Psoas muscle (tissue), 7 donors: ENCODE measurements at regions not wholly inside any gene's neighbourhood (a gene's known extent, or its start where the extent isn't known, plus 50 kb on each side); places are given as distances from the start of the nearest gene placed in this dataset.

Experiments used
- ATAC-seq, 4 donors: fragments of 200-7000 bp; cut with Tn5 transposase; one replicate each; pipeline ENCODE4 v1.9.1; 2020; ENCODE audit warnings: moderate library complexity in 3 of 4, mild to moderate bottlenecking in 2 of 4
- DNase-seq, 2 donors: peaks; one replicate each; pipeline ENCODE4 v3.0.0-alpha.2; 2020
- H3K27ac ChIP-seq: fragments of 200-600 bp; one replicate; pipeline ENCODE4 v1.8.0; 2022
- H3K27me3 ChIP-seq, 3 donors: fragments of 200-600 bp in 1 of 3; one replicate each; pipeline versions ENCODE4 v1.6.1 to v1.8.0; 2013 to 2022; ENCODE audit warnings: low read length in 2 of 3, mild to moderate bottlenecking in 2 of 3, moderate library complexity in 1 of 3; ENCODE audit not compliant: insufficient read depth in 3 of 3
- H3K36me3 ChIP-seq, 2 donors: fragments of 200-600 bp in 1 of 2; one replicate each; pipeline versions ENCODE4 v1.6.1 to v1.8.0; 2013 to 2022; ENCODE audit warnings: low read depth in 1 of 2, mild to moderate bottlenecking in 1 of 2, moderate library complexity in 1 of 2; ENCODE audit not compliant: insufficient read depth in 1 of 2
- H3K4me1 ChIP-seq: fragments of 200-600 bp; one replicate; pipeline ENCODE4 v1.8.0; 2022
- H3K4me3 ChIP-seq: fragments of 200-600 bp; one replicate; pipeline ENCODE4 v1.8.0; 2022; ENCODE audit warnings: mild to moderate bottlenecking
- H3K9me3 ChIP-seq: fragments of 200-600 bp; one replicate; pipeline ENCODE4 v1.8.0; 2022
- WGBS, 3 donors: extraction: QIAGEN DNeasy Blood & Tissue Kit; methylation state at CpG; one replicate each; pipeline versions ENCODE4 v1.1.6 to v1.1.7; 2013; 5-methylcytosine and 5-hydroxymethylcytosine counted together
- intact Hi-C, 2 donors: fragments of 100-400 bp; cut with DNase I; formaldehyde crosslinking; loops; one replicate each; pipeline versions ENCODE4 v1.11.0 to v1.14.2; 2022
- TF ChIP-seq, protein P1 (sequence below): fragments of 200-600 bp; IDR thresholded peaks from one replicate; pipeline ENCODE4 v1.8.0; 2022; ENCODE audit warnings: antibody characterized with exemption
- donor health status: healthy with polysubstance abuse.
- donor health status: DM: no; HTN: no; CAD: no; lungs with moderate emphysema.
- donor health status: Bipolar disorder and iron deficiency.
- donor health status: healthy.
- donor health status: DM: yes; HTN: yes; CAD: no.
- donor health status: DM: no; HTN: no; CAD: no.
- donor health status: DM: yes; HTN: yes; CAD: no.

DNA sequence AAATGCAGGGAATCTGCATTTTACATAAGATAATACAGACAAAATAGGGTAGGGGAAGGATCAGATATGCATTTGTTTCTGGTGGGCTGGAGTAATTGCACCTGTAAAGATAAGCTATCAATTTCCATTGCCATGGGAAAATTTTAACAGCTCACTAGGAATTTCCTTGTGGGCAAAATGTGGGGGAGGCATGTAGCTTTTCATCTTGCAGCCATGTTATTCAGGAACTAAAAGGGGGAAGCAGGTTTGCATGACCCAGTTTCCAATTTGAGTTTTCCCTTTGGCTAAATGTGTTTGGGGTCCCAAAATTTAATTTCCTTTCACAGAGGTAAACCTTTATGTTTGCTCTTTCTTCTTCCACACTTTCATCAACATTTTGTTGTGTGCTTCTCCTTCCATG, 624.4 kb downstream of the NYAP2 start:
- ATAC-seq (no peak), DNase-seq (no peak)
- TF ChIP-seq, protein P1, sequence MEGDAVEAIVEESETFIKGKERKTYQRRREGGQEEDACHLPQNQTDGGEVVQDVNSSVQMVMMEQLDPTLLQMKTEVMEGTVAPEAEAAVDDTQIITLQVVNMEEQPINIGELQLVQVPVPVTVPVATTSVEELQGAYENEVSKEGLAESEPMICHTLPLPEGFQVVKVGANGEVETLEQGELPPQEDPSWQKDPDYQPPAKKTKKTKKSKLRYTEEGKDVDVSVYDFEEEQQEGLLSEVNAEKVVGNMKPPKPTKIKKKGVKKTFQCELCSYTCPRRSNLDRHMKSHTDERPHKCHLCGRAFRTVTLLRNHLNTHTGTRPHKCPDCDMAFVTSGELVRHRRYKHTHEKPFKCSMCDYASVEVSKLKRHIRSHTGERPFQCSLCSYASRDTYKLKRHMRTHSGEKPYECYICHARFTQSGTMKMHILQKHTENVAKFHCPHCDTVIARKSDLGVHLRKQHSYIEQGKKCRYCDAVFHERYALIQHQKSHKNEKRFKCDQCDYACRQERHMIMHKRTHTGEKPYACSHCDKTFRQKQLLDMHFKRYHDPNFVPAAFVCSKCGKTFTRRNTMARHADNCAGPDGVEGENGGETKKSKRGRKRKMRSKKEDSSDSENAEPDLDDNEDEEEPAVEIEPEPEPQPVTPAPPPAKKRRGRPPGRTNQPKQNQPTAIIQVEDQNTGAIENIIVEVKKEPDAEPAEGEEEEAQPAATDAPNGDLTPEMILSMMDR, result no peak
- H3K27ac ChIP-seq, result no peak overlapping the region
- intact Hi-C loops, result no loop called here
- H3K36me3 ChIP-seq, result no peaks in the 10 kb centered on the region
- H3K9me3 ChIP-seq, result no peaks in the 10 kb centered on the region
- no peaks in the 10 kb centered on the region for H3K27me3 ChIP-seq
- no peaks in the 10 kb centered on the region for H3K4me1 ChIP-seq
- H3K4me3 ChIP-seq, result no peak overlapping the region

DNA sequence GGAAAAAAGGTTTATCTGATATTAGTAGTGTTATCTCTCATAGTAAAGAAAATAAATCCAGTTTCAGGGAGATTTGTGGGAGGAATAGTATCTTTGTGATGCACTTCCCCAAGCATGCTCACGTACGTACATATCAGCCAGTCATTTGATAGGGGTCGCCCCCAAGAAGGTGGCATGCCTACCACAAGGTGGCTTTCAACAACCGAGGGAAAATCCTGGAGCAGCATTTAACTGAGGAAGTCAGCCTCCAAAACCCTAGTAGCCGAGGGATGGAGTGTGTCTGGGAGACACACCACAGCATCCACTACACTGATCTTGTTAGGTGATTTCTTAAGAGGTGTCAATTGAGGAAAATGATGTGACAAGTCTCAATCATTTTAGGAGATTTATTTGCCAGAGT, 623.9 kb downstream of the NYAP2 start:
- DNase-seq (no peak), ATAC-seq (no peak)
- Histone ChIP-seq H3K9me3 (no peaks in the 10 kb centered on the region), H3K27ac (no peak overlapping the region), H3K36me3 (no peaks in the 10 kb centered on the region), H3K4me1 (no peaks in the 10 kb centered on the region), H3K27me3 (no peaks in the 10 kb centered on the region), H3K4me3 (no peak overlapping the region)
- intact Hi-C loops, result no loop called here
- 35 to 57% (median 46%) methylated on average over 5 of the region's 5 CpGs for WGBS, 3 donors
- TF ChIP-seq, protein P1, result no peak

DNA sequence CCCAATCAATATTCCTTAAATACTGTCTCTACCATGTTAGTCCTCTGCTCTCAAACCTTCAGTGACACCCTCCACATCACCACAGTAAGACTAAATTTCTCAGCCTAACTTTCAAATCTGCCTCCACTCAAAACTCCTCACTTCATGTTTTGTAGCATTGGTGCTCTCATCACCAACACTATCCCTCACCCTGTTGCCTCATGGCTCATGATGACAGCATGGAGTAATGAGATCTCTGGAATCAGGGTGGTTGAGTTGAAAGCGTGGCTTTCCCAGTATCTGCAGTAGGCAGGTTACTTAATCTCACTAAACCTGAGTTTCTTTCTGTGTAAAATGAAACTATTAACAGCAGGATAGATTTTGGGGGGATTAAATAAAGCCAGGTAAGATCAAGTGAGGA, 621.4 kb downstream of the NYAP2 start:
- ATAC-seq (no peak), DNase-seq (no peak)
- 61 to 79% (median 66%) methylated on average over 1 of the region's 1 CpG for WGBS, 3 donors
- no peaks in the 10 kb centered on the region for H3K4me1 ChIP-seq
- intact Hi-C loops, result no loop called here
- H3K4me3 ChIP-seq, result no peak overlapping the region
- TF ChIP-seq, protein P1, result no peak
- H3K27me3 ChIP-seq, result no peaks in the 10 kb centered on the region
- H3K9me3 ChIP-seq, result no peaks in the 10 kb centered on the region
- H3K27ac ChIP-seq, result no peak overlapping the region
- H3K36me3 ChIP-seq, result no peaks in the 10 kb centered on the region

DNA sequence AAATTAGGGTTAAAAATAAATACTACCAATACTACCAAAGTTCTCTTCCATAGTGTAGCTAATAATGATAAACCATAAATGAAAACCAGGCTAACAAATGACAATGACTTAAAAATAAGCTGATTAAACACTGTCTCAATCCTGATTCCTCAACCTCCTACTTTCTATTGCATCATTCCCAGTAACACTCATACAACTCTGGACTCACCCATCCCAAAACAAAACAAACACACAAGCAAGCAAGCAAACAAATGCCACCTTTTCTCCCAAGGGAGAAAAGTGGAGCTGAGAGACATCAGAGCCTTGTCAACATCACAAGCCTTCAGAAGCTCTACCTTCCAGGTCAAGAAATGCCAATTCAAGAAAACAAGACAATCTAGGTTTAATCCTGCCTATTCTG, 620.7 kb downstream of the NYAP2 start:
- DNase-seq (no peak), ATAC-seq (no peak)
- Histone ChIP-seq H3K9me3 (no peaks in the 10 kb centered on the region), H3K27ac (no peak overlapping the region), H3K27me3 (no peaks in the 10 kb centered on the region), H3K4me3 (no peak overlapping the region), H3K36me3 (no peaks in the 10 kb centered on the region), H3K4me1 (no peaks in the 10 kb centered on the region)
- intact Hi-C loops, result no loop called here
- TF ChIP-seq, protein P1, result no peak

DNA sequence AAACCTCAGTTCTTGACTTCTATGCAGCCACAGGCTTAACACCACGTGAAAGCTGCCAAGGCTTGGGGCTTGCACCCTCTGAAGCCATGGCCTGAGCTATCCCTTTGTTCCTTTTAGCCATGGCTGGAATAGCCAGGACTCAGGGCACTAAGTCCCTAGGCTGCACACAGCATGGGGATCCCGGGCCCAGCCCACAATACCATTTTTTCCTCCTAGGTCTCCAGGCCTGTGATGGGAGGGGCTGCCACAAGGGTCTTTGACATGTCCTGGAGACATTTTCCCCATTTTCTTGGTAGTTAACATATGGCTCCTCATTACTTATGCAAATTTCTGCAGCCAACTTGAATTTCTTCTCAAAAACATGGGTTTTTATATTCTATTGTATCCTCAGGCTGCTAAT, 619.1 kb downstream of the NYAP2 start:
- Histone ChIP-seq H3K4me3 (no peak overlapping the region), H3K36me3 (no peaks in the 10 kb centered on the region), H3K27ac (no peak overlapping the region), H3K27me3 (no peaks in the 10 kb centered on the region), H3K9me3 (no peaks in the 10 kb centered on the region), H3K4me1 (no peaks in the 10 kb centered on the region)
- TF ChIP-seq, protein P1, result no peak
- DNase-seq, result no peak
- intact Hi-C loops, result no loop called here
- no peak for ATAC-seq
- 82 to 85% (median 84%) methylated on average over 2 of the region's 2 CpGs for WGBS, 3 donors
